GM18517 (cell line): ENCODE measurements at regions not wholly inside any gene's neighbourhood (a gene's known extent, or its start where the extent isn't known, plus 50 kb on each side); places are given as distances from the start of the nearest gene placed in this dataset.

Experiments
- ATAC-seq: cut with Tn5 transposase; IDR thresholded peaks from one replicate; pipeline ENCODE4 v1.9.1; 2021; ENCODE audit warnings: mild to moderate bottlenecking, moderate library complexity; ENCODE audit not compliant: unreplicated experiment

DNA sequence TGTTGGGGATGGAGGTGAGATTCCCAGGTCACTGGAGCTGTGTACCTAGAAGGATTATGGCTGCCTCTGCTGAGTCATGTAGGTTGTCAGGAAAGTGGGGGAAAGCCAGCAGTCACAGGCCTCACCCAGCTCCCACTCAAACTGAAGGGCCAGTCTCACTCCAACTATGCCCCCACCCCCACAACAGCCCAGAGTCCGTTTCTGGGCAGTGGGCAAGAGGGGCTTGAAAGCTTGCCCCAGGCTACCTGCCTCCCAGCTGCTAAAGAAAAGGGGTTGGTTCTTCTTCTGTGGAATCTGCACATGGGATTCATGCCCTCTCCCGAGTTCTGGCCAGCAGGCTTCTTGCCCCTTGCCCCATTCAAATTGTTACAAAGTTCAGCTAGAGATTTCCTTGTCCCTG lies 116.0 kb upstream of the PGRMC2 start:
- ATAC-seq, result no peak

DNA sequence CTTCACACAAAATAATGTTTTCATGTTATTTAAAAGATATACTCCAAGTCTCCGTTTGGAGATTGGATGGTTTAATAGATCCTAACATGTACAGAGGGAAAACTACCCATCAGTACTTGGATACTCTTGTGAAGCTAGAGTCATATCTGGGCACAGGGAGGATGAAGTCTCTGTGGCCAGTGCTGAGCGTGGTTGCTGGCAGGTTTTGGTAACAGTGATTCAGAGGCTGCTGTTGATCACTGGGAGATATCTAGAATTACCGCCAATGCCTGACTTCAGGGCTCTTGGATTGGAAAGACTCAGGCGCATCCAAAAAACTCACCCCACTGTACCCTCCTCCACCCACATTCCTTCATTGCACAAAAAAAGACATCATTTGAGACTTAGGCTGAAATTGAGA lies 107.2 kb upstream of the PGRMC2 start:
- no peak for ATAC-seq

DNA sequence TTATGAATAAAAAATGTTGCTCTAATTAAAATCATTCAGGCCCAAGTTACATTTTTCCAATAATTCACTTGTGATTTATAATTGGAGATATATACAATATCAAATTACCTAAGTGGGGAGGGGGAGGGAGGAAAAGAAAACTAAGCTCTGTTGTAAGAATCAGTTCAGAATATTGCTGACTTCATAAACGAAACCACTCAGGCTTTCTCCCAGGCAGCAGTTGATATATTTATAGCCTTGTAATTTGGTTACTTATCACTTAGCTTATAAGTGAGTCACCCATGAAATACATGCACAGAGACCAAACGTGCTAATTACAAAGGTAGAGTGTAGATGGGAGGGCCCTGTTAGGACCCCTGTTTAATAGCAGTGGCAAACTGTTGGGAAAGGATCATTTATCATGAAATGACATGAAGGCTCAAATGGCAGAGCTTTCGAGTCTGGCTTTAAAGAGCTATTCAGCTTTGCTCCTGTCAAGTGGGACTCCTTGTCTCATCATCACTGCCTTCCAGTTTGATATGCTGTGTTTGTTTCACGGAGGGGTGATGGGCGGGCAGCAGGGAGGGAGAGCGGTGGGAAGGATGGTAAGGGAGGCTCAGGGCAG lies 105.6 kb upstream of the PGRMC2 start:
- no peak for ATAC-seq

GRCh38 chr4:128390475-128390996 lies 102.9 kb upstream of the PGRMC2 start:
- no peak for ATAC-seq

DNA sequence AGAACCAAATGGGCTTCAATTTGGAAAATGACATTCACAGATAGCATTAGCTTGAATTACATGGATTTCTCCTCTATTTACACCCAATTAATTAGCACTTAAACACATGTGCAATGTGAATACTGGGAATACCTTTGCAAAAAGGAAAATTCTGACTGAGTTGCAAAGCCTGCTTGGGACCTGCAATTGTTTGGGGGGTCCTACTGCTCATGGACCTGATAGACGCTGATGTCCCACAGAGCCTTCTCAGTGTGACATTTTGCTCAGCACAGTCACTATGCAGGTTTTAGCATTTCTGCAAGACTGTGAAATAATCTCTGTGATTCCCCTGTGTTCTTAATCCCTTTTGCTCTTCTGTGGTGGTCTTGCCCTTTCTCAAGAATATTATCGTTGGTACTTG lies 101.2 kb upstream of the PGRMC2 start:
- ATAC-seq, result no peak

- ATAC-seq, result no peak
Observed at GRCh38 chr4:128388352-128388630, 100.7 kb upstream of the PGRMC2 start.

DNA sequence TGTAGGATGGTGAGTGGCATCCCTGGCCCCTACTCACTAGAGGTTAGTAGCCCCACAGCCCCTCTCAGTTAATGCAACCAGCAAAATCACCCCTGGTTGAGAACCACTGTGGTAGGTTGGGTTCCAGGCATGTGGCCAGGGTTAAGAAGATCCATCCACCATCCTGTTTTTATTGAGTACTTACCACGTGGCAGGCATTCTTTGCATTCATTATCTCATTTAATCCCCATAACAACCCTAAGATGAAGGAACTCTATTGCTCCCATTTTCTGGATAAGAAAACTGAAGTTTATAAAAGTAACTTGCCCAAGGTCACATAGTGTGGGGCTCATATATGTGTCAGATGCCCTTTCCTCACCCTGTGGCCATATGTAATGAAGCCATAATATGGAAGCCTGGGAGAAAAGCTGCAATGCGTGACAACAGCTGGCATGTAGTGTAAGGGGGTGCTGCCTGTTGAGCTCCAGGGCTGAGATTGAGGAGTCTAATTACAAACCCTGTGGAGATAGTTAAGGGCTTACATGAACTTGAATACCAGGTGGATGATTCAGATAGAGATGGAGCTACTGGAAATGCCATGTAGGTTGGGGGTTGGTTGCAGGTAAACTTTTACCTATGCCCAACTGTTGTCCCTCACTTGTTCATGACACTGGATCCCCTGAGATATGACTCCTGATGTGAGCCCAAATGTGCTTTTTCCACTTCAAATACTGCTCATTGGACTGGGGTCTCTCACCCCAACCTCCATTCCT lies 100.2 kb upstream of the PGRMC2 start:
- ATAC-seq, result no peak

GRCh38 chr4:128386761-128387599 lies 99.4 kb upstream of the PGRMC2 start:
- no peak for ATAC-seq

DNA sequence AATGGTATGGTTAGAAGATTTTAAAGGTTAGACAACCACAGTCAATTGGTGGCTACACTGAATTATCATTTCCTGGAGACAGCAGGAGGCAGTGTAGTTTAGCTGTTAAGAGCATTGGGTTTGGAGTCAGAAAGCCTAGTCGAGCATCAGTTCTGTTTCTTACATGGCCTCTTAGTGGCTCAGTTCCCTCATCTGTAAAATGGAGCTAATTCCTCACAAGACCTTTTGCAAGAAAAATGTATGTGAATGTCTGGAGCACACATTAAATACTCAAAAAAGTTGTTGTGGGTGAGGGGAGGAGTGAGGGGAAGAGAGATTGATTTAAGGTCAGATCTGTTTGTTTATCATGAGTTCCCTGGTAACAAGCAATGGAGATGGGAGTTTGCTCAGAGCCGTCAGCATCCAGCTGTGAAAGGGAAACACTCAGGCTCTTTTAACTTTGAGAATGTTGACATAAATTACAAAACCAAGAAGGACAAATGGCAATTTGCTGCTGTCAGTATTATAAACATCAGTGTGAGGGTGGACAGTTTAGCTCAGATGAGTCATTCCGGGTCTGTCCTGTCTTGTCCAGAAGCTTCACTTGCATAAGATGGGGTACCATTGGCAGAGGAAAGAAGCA lies 98.2 kb upstream of the PGRMC2 start:
- no peak for ATAC-seq

DNA sequence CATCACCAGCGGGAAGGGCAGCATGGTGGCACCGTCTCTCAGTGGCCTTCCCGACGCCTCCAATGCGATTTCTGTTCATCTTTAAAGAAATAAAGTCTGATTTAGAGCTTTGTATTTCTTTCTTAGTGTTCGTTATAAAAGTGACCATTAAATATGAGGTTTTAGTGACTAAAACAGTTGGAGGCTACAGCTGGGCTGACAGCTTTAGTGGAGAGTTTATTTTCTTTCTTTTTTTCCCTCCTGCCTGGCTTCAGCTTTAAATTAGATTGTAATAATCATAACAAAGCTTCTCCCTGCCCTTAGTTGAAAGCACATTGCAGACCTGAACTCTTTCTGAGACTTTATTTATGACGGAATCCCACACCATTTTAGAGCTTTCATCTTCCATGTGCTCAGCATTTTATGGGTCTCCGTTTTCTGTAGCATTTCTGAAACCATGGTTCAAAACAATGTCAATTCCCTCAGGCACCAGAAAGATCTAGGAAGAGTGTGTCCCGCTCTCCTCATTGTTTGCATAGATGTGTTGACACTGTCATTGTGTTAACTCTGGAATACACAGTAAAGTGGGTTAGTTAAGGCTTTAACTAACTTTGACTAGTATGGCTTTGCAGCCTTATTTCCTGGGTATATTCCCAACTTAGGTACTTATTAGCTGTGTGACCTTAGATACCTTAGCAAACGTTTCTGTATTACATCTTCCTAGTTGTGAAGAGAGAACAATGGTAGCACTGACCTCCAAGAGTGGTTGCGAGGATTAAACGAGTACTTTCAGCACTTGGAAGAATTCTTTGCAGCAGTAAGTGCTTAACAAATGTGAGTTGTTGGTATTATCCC lies 97.4 kb upstream of the PGRMC2 start:
- no peak for ATAC-seq

DNA sequence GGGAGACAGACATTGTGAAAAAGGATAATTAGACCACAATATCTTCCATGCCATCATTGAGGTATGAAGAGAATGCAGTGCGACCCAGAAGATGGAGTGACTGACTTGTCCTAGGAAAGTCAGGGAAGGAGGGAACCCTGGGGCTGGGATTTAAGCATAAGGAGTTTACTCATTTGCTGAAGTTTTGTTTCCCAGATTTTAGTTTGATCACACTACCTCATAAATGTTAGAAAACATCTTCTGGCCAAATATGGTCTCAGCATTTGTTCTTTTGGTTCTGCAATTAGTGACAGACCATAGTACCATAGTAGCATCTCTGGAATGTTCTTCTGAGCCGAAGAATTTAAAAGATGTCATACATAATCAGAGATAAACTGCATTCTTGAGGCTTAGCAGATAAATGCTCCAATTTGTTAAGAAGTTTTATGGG lies 96.5 kb upstream of the PGRMC2 start:
- no peak for ATAC-seq

GRCh38 chr4:128381748-128382559 lies 94.3 kb upstream of the PGRMC2 start:
- no peak for ATAC-seq

GRCh38 chr4:128380306-128380705 lies 92.7 kb upstream of the PGRMC2 start:
- no peak for ATAC-seq

- ATAC-seq, result no peak
Observed at GRCh38 chr4:128379860-128380259, 92.2 kb upstream of the PGRMC2 start.

- ATAC-seq, result no peak
Observed at GRCh38 chr4:128378668-128379067, 91.1 kb upstream of the PGRMC2 start.

DNA sequence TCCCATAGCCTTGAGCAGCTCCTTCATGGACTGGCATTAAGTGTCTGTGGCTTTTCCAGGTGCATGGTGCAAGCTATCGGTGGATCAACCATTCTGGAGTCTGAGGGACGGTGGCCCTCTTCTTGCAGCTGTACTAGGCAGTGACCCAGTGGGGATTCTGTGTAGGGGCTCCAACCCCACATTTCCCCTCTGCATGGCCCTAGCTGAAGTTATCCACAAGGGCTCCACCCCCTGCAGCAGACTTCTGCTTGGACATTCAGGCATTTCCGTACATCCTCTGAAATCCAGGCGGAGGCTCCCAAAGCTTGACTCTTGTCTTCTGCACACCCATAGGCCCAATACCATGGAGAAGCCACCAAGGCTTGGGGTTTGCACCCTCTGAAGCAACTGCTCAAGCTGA lies 89.3 kb upstream of the PGRMC2 start:
- no peak for ATAC-seq

DNA sequence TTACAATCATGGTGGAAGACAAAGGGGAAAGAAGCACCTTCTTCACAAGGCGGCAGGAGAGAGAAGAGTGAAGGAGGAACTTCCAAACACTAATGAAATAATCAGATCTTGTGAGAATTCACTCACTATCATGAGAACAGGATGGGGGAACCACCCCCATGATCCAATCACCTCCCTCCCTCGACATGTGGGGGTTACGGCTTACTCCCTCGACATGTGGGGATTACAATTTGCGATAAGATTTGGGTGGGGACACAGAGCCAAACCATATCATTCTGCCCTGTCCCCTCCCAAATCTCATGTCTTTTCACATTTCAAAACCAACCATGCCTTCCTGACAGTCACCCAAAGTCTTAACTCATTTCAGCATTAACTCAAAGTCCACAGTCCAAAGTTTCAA lies 88.7 kb upstream of the PGRMC2 start:
- ATAC-seq, result no peak

GRCh38 chr4:128373628-128374027 lies 86.0 kb upstream of the PGRMC2 start:
- ATAC-seq, result no peak

DNA sequence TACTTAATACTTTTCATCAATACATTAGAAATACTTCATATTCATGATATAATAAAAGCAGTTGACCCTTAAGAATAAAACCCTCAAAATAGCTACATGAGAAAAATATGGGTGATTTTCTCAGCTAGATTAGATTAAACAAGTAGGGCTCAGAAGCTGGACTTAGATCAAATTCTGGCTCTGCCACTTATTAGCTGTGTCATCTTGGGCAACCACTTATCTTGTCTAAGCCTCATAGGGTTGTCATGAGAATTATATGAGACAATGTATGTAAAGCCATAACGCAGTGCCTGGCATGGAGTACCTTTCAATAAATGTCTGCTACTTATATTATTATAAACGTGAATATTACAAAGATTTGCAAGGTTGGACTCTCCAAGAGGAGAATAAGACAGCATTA lies 84.3 kb upstream of the PGRMC2 start:
- no peak for ATAC-seq
